Activated naive CD8-positive, alpha-beta T cell treated with anti-CD3 and anti-CD28 coated beads for 36 hours (primary cell): ENCODE measurements at regions not wholly inside any gene's neighbourhood (a gene's known extent, or its start where the extent isn't known, plus 50 kb on each side); places are given as distances from the start of the nearest gene placed in this dataset.
"Not testable (repeated sequence)": the region's sequence is repeated elsewhere in the genome, so short reads cannot be mapped to it uniquely, and the experiment has no call there.

Experiments used
- DNase-seq: peaks from one replicate; pipeline ENCODE4 v3.0.0; 2021
- H3K27ac Mint-ChIP-seq: one replicate; pipeline ENCODE4 v1.8.0; 2022; ENCODE audit warnings: mild to moderate bottlenecking, moderate library complexity, mixed read lengths
- H3K27me3 Mint-ChIP-seq: one replicate; pipeline ENCODE4 v1.8.0; 2022; ENCODE audit warnings: mild to moderate bottlenecking, mixed read lengths
- H3K36me3 Mint-ChIP-seq: one replicate; pipeline ENCODE4 v1.8.0; 2021; ENCODE audit warnings: mild to moderate bottlenecking, mixed read lengths
- H3K4me1 Mint-ChIP-seq: one replicate; pipeline ENCODE4 v1.8.0; 2021; ENCODE audit warnings: mixed read lengths
- H3K4me3 Mint-ChIP-seq: one replicate; pipeline ENCODE4 v1.8.0; 2022; ENCODE audit warnings: mild to moderate bottlenecking, moderate library complexity, mixed read lengths
- H3K9me3 Mint-ChIP-seq: one replicate; pipeline ENCODE4 v1.8.0; 2022; ENCODE audit warnings: mixed read lengths

GRCh38 chr9:75454043-75454442, 365.7 kb downstream of the OSTF1 start:
- Mint-ChIP-seq H3K27me3 (peaks cover 3% of the 10 kb centered on the region), H3K9me3 (no peaks in the 10 kb centered on the region), H3K36me3 (no peaks in the 10 kb centered on the region), H3K27ac (no peak overlapping the region), H3K4me1 (no peaks in the 10 kb centered on the region), H3K4me3 (no peak overlapping the region)
- DNase-seq: no peak

- Mint-ChIP-seq H3K27ac (no peak overlapping the region), H3K9me3 (no peaks in the 10 kb centered on the region), H3K27me3 (peaks cover 3% of the 10 kb centered on the region), H3K36me3 (no peaks in the 10 kb centered on the region), H3K4me3 (no peak overlapping the region), H3K4me1 (no peaks in the 10 kb centered on the region)
- DNase-seq: no peak
These were observed 366.6 kb downstream of the OSTF1 start for GRCh38 chr9:75454891-75455290.

- Mint-ChIP-seq H3K4me1 (no peaks in the 10 kb centered on the region), H3K9me3 (no peaks in the 10 kb centered on the region), H3K4me3 (no peak overlapping the region), H3K27ac (no peak overlapping the region), H3K36me3 (no peaks in the 10 kb centered on the region), H3K27me3 (peaks cover 3% of the 10 kb centered on the region)
- no peak for DNase-seq
These were observed 367.2 kb downstream of the OSTF1 start for GRCh38 chr9:75455444-75455921.

GRCh38 chr9:75456698-75457097, 368.4 kb downstream of the OSTF1 start:
- Mint-ChIP-seq H3K27ac (no peak overlapping the region), H3K36me3 (no peaks in the 10 kb centered on the region), H3K9me3 (no peaks in the 10 kb centered on the region), H3K27me3 (peaks cover 2% of the 10 kb centered on the region), H3K4me1 (no peaks in the 10 kb centered on the region), H3K4me3 (no peak overlapping the region)
- no peak for DNase-seq

GRCh38 chr9:75457474-75458011, 369.2 kb downstream of the OSTF1 start:
- Mint-ChIP-seq H3K4me3 (no peak overlapping the region), H3K9me3 (no peaks in the 10 kb centered on the region), H3K27ac (no peak overlapping the region), H3K36me3 (no peaks in the 10 kb centered on the region), H3K27me3 (no peaks in the 10 kb centered on the region), H3K4me1 (no peaks in the 10 kb centered on the region)
- no peak for DNase-seq

- not testable (repeated sequence) for H3K27me3 Mint-ChIP-seq, H3K4me3 Mint-ChIP-seq, H3K4me1 Mint-ChIP-seq, H3K9me3 Mint-ChIP-seq, H3K27ac Mint-ChIP-seq, H3K36me3 Mint-ChIP-seq, DNase-seq
These were observed 371.0 kb downstream of the OSTF1 start for GRCh38 chr9:75459311-75459710.

GRCh38 chr9:75461183-75461582, 372.9 kb downstream of the OSTF1 start:
- H3K36me3 Mint-ChIP-seq: no peaks in the 10 kb centered on the region
- H3K4me3 Mint-ChIP-seq: no peak overlapping the region
- no peak for DNase-seq
- H3K27me3 Mint-ChIP-seq: no peaks in the 10 kb centered on the region
- no peaks in the 10 kb centered on the region for H3K9me3 Mint-ChIP-seq
- H3K27ac Mint-ChIP-seq: no peak overlapping the region
- no peaks in the 10 kb centered on the region for H3K4me1 Mint-ChIP-seq

- H3K9me3 Mint-ChIP-seq: no peaks in the 10 kb centered on the region
- H3K27ac Mint-ChIP-seq: no peak overlapping the region
- no peaks in the 10 kb centered on the region for H3K4me1 Mint-ChIP-seq
These were observed 374.6 kb downstream of the OSTF1 start for GRCh38 chr9:75462866-75463265.

GRCh38 chr9:75463871-75464270, 375.6 kb downstream of the OSTF1 start:
- DNase-seq: no peak
- Mint-ChIP-seq H3K27me3 (peaks cover 4% of the 10 kb centered on the region), H3K36me3 (no peaks in the 10 kb centered on the region), H3K4me3 (no peak overlapping the region), H3K27ac (no peak overlapping the region), H3K4me1 (no peaks in the 10 kb centered on the region), H3K9me3 (no peaks in the 10 kb centered on the region)

More at GRCh38 chr9:75462866-75463265, 374.6 kb downstream of the OSTF1 start:
- Mint-ChIP-seq H3K36me3 (no peaks in the 10 kb centered on the region), H3K4me3 (no peak overlapping the region), H3K27me3 (peaks cover 4% of the 10 kb centered on the region)
- DNase-seq: no peak

- Mint-ChIP-seq H3K4me3 (no peak overlapping the region), H3K36me3 (no peaks in the 10 kb centered on the region), H3K9me3 (no peaks in the 10 kb centered on the region)
These were observed 376.4 kb downstream of the OSTF1 start for GRCh38 chr9:75464726-75465125.

GRCh38 chr9:75467142-75467541, 378.8 kb downstream of the OSTF1 start:
- H3K9me3 Mint-ChIP-seq: no peaks in the 10 kb centered on the region
- peaks cover 20% of the 10 kb centered on the region for H3K27me3 Mint-ChIP-seq
- H3K4me1 Mint-ChIP-seq: no peaks in the 10 kb centered on the region
- DNase-seq: no peak
- H3K27ac Mint-ChIP-seq: no peak overlapping the region
- no peaks in the 10 kb centered on the region for H3K36me3 Mint-ChIP-seq
- no peak overlapping the region for H3K4me3 Mint-ChIP-seq

More at GRCh38 chr9:75464726-75465125, 376.4 kb downstream of the OSTF1 start:
- no peak overlapping the region for H3K27ac Mint-ChIP-seq
- no peak for DNase-seq
- peaks cover 11% of the 10 kb centered on the region for H3K27me3 Mint-ChIP-seq
- H3K4me1 Mint-ChIP-seq: no peaks in the 10 kb centered on the region

- DNase-seq: no peak
- H3K4me1 Mint-ChIP-seq: no peaks in the 10 kb centered on the region
- peaks cover 34% of the 10 kb centered on the region for H3K27me3 Mint-ChIP-seq
- no peak overlapping the region for H3K27ac Mint-ChIP-seq
- no peaks in the 10 kb centered on the region for H3K9me3 Mint-ChIP-seq
- H3K4me3 Mint-ChIP-seq: no peak overlapping the region
- no peaks in the 10 kb centered on the region for H3K36me3 Mint-ChIP-seq
These were observed 383.3 kb downstream of the OSTF1 start for GRCh38 chr9:75471549-75472114.

GRCh38 chr9:75482566-75482965, 394.3 kb downstream of the OSTF1 start:
- Mint-ChIP-seq H3K9me3 (peaks cover 3% of the 10 kb centered on the region), H3K36me3 (no peaks in the 10 kb centered on the region), H3K4me3 (no peak overlapping the region), H3K4me1 (no peaks in the 10 kb centered on the region), H3K27me3 (peaks cover 8% of the 10 kb centered on the region), H3K27ac (no peak overlapping the region)
- no peak for DNase-seq

GRCh38 chr9:75483636-75484035, 395.3 kb downstream of the OSTF1 start:
- no peaks in the 10 kb centered on the region for H3K4me1 Mint-ChIP-seq
- H3K27ac Mint-ChIP-seq: no peak overlapping the region
- peaks cover 8% of the 10 kb centered on the region for H3K27me3 Mint-ChIP-seq
- H3K36me3 Mint-ChIP-seq: no peaks in the 10 kb centered on the region
- H3K4me3 Mint-ChIP-seq: no peak overlapping the region
- no peak for DNase-seq
- no peaks in the 10 kb centered on the region for H3K9me3 Mint-ChIP-seq

GRCh38 chr9:75487856-75488718, 399.8 kb downstream of the OSTF1 start:
- peaks cover 8% of the 10 kb centered on the region for H3K27me3 Mint-ChIP-seq
- no peaks in the 10 kb centered on the region for H3K4me1 Mint-ChIP-seq
- H3K36me3 Mint-ChIP-seq: no peaks in the 10 kb centered on the region
- no peak for DNase-seq
- H3K9me3 Mint-ChIP-seq: peaks cover 2% of the 10 kb centered on the region
- H3K4me3 Mint-ChIP-seq: no peak overlapping the region
- H3K27ac Mint-ChIP-seq: no peak overlapping the region
